Progenitor cell of endocrine pancreas (in vitro differentiated cells): ENCODE measurements at regions not wholly inside any gene's neighbourhood (a gene's known extent, or its start where the extent isn't known, plus 50 kb on each side); places are given as distances from the start of the nearest gene placed in this dataset.

ENCODE experiments used
- DNase-seq: peaks from one replicate; pipeline ENCODE4 v3.0.0; 2021; ENCODE audit warnings: low spot score; ENCODE audit not compliant: unreplicated experiment
- H3K27ac Mint-ChIP-seq: 2 replicates; pipeline ENCODE4 v1.8.0; 2021; ENCODE audit warnings: mild to moderate bottlenecking, moderate library complexity, mixed read lengths
- H3K27me3 Mint-ChIP-seq: 2 replicates; pipeline ENCODE4 v1.8.0; 2021; ENCODE audit warnings: mixed read lengths
- H3K36me3 Mint-ChIP-seq: 2 replicates; pipeline ENCODE4 v1.8.0; 2022; ENCODE audit warnings: mixed read lengths; ENCODE audit not compliant: insufficient read depth
- H3K4me1 Mint-ChIP-seq: 2 replicates; pipeline ENCODE4 v1.8.0; 2021; ENCODE audit warnings: low read depth, mixed read lengths
- H3K4me3 Mint-ChIP-seq: 2 replicates; pipeline ENCODE4 v1.8.0; 2021; ENCODE audit warnings: low read depth, mild to moderate bottlenecking, moderate library complexity, mixed read lengths
- H3K9me3 Mint-ChIP-seq: 2 replicates; pipeline ENCODE4 v1.8.0; 2021; ENCODE audit warnings: low read depth, mixed read lengths
- TF ChIP-seq, protein P1 (sequence below): fragments of 200-600 bp; sonication (generic); IDR thresholded peaks from one replicate; pipeline ENCODE4 v1.5.0; 2021; ENCODE audit warnings: antibody characterized with exemption, mild to moderate bottlenecking; ENCODE audit not compliant: unreplicated experiment

DNA sequence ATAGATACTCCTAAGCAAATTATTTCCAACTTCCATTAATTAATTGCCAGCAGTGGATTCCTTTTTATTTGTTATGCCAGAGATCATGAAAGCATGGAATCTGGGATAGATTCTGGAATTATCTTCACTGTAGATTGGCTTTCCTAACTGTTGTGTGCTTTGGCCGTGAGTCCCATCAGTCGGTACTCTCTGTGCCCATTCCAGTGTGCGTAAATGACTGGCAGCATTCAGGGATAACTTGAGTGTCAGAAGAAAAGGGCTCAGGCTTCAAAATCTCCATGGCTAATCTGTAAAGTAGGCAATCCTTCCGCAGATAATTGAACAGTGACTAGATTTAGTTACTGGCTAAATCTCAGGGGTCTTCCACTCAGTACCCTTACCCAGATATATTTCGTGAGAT, 76.8 kb upstream of the TMEM164 start:
- TF ChIP-seq, protein P1, sequence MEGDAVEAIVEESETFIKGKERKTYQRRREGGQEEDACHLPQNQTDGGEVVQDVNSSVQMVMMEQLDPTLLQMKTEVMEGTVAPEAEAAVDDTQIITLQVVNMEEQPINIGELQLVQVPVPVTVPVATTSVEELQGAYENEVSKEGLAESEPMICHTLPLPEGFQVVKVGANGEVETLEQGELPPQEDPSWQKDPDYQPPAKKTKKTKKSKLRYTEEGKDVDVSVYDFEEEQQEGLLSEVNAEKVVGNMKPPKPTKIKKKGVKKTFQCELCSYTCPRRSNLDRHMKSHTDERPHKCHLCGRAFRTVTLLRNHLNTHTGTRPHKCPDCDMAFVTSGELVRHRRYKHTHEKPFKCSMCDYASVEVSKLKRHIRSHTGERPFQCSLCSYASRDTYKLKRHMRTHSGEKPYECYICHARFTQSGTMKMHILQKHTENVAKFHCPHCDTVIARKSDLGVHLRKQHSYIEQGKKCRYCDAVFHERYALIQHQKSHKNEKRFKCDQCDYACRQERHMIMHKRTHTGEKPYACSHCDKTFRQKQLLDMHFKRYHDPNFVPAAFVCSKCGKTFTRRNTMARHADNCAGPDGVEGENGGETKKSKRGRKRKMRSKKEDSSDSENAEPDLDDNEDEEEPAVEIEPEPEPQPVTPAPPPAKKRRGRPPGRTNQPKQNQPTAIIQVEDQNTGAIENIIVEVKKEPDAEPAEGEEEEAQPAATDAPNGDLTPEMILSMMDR: no peak
- H3K36me3 Mint-ChIP-seq: no peaks in the 10 kb centered on the region
- H3K27me3 Mint-ChIP-seq: no peaks in the 10 kb centered on the region

DNA sequence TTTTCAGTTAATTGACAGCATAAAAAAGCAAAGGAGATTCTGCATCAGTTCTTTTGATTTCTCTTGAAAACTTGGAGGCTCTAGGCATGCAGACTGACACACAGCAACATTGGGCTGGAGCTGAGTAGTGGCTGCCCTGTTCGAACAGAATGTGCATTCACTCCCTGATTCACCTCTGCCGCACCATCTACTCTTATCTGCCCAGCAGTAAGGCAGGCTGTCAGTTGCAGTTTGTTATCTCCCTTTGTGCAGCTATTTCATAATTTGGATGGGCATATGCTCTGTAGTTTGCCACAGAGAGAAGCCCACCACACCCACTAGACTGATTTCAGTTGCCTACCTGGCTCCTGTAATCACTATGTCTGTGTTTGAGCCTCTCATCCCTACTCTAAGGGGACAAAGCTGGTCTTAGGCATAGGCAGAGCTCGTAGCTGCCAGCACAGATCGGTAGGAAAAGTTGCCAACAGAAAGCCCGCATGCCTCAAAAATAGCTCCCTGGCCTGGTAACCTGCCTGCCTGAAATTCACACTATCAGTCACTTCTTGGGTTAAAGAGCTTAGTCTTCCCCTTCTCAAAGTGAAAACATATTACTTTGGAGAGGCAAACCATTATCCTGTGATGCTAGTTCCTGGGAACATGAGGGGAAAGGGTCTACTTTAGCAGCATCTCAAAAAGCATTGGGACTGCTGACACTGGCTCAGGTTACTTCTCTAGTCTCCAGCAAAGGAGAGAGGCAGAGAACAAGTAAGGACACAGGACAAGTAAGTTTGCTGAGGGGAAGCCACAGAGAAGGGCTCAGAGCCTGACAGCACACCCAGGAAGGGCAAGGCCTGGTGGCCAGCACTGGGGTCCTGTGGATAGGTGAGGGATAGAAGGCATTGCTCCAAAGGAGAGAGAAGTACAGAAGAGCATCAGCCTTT, 75.9 kb upstream of the TMEM164 start:
- Mint-ChIP-seq H3K4me1 (no peaks in the 10 kb centered on the region), H3K27ac (no peak overlapping the region), H3K4me3 (no peak overlapping the region), H3K27me3 (no peaks in the 10 kb centered on the region), H3K36me3 (no peaks in the 10 kb centered on the region), H3K9me3 (no peaks in the 10 kb centered on the region)
- no peak for DNase-seq
- TF ChIP-seq, protein P1: no peak

More for the DNA sequence above, 76.8 kb upstream of the TMEM164 start:
- no peak overlapping the region for H3K27ac Mint-ChIP-seq
- H3K4me1 Mint-ChIP-seq: no peaks in the 10 kb centered on the region
- H3K9me3 Mint-ChIP-seq: no peaks in the 10 kb centered on the region
- DNase-seq: no peak
- no peak overlapping the region for H3K4me3 Mint-ChIP-seq

DNA sequence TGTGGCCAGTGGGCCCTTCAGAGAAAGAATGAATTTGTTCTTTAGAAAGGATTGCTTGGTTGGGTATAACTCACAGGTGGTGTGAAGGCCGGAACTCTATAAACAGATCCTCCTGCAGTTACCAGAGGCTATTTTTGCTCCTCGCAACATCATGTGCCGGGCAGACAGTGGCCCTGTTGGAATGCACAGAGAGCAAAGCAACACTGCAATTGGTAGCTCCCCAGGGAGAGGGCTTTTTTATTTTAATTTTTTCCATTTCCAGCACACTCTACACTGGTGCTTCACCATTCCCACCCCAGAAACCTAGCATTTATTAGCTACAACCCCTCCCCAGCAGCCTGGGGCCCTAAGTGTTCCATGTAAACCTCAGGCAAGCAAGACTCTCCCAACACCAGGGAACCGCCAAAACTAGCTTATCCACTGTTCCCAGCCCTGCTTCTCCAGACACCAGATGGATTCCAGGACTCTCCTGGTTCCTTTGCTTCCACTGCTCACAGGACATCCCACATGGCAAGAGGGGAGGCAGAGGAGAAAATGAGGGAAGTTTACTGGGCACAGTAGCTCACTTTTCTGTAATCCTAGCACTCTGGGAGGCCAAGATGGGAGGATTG, 75.1 kb upstream of the TMEM164 start:
- DNase-seq: no peak
- Mint-ChIP-seq H3K27ac (no peak overlapping the region), H3K27me3 (no peaks in the 10 kb centered on the region), H3K4me3 (no peak overlapping the region), H3K36me3 (no peaks in the 10 kb centered on the region), H3K4me1 (no peaks in the 10 kb centered on the region), H3K9me3 (no peaks in the 10 kb centered on the region)
- TF ChIP-seq, protein P1: no peak

DNA sequence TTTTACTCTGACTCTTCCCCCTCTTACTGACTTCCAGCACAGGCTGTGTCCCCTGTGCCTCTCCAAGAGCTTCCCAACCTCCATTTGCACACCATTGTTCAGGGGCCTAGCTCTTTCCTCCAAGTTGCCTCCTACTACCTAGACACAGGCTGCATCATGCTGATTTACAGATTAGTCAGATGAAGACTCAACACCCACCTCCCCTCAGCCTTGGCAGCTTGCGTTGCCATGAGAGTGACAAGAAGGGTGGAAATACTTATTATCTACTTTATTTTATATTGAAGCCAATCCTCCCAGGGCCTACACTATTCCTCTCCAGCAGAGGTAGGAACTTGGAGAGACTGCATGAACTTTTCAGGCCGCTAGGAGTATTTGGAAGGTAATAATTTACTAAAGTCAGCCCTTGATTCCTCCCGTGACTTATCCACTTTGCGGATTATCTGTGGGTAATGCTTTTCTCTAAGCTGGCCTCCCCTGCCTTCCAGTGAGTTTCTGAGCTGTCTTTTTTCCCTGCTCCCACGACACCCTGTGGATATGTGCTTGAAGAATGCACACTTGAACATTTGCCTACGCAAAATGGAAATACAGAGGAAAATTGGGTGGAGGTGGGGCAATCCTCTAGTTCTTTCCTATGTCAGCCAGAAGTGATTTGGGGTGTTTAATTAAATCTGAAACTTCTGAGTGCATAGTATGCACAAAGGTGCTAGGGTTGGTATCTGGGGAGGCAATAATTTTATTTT, 74.1 kb upstream of the TMEM164 start:
- DNase-seq: no peak
- TF ChIP-seq, protein P1: no peak
- Mint-ChIP-seq H3K36me3 (no peaks in the 10 kb centered on the region), H3K27ac (no peak overlapping the region), H3K27me3 (no peaks in the 10 kb centered on the region), H3K4me1 (no peaks in the 10 kb centered on the region), H3K9me3 (no peaks in the 10 kb centered on the region), H3K4me3 (no peak overlapping the region)

DNA sequence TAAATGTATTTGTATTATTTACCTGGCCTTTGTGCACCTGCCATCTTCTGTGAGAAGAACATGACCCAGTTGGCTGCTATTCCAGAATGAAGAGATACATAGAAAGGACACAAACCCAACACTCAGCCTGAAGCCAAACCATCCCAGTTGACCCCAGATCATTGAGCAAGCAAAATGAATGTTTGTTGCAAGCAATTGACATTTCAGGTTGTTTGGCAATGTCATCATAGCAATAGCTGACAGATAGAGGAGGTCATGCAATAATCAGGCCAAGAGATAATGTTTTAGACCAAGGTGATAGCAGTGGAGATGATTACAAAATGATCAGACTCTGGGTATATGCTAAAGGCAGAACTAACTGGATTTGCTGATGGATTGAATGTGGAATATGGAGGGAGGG, 71.2 kb upstream of the TMEM164 start:
- no peaks in the 10 kb centered on the region for H3K27me3 Mint-ChIP-seq
- H3K27ac Mint-ChIP-seq: no peak overlapping the region
- peaks cover 2% of the 10 kb centered on the region for H3K4me1 Mint-ChIP-seq
- no peak overlapping the region for H3K4me3 Mint-ChIP-seq
- TF ChIP-seq, protein P1: no peak
- no peak for DNase-seq
- H3K36me3 Mint-ChIP-seq: no peaks in the 10 kb centered on the region
- H3K9me3 Mint-ChIP-seq: no peaks in the 10 kb centered on the region
